ENCODE measurements at regions not wholly inside any gene's neighbourhood (a gene's known extent, or its start where the extent isn't known, plus 50 kb on each side); places are given as distances from the start of the nearest gene placed in this dataset.

DNA sequence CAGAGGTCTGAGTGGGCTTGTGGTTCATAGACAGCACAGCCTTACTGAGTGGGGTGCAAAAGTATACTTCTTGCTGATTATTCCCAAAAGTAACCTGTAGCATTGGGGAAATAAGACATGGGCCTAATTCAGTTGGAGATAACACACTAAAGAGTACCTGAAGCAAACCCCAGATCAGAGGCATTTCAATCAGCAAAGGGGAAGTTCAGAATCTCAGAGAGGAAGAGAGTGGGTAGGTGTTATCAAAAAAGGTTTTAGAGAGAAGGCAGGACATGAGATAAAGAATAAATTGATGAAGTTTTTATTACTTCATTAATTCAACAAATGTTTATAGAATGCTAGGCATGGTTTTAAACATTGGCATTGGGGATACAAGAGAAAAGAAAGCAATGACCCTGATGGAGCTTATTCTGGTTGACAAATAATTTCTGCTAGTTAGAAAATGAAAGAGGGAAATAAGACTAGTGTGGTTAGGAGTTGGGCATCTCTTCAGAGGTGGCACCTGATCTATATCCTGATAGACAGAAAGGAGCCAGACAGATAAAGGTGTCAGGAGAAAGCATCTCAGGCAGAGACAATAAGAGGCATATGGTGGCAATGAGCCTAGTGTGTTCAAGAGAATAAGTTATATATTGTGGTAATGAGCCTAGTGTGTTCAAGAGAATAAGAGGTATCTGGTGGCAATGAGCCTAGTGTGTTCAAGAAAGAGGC lies 153.8 kb upstream of the SETBP1 start:
- H3K9ac ChIP-seq (ENCODE audit: low read length): no peak overlapping the region
- no peaks in the 10 kb centered on the region for H3K9me2 ChIP-seq (ENCODE audit: insufficient read depth)
- H3K4me3 ChIP-seq (replicated peaks in 1 of 2; ENCODE audit: low read depth in 1 of 2, low read length in 2 of 2): no peak overlapping the region
- BruUV-seq (replicated peaks): no TSS peak
- no peak overlapping the region for H3K27ac ChIP-seq (ENCODE audit: low read depth, low read length)
- H3K9me3 ChIP-seq (ENCODE audit: control insufficient read depth in 1 of 2, insufficient read depth in 1 of 2, low read depth in 1 of 2, low read length in 2 of 2): peaks cover 20 to 40% of the 10 kb centered on the region in 2 experiments; a peak in 2 of 4 replicates
- CTCF ChIA-PET: no interaction called here
- H2AFZ ChIP-seq (ENCODE audit: low read depth, low read length, poor library complexity, severe bottlenecking): no peak overlapping the region
- intact Hi-C loops (cut with micrococcal nuclease): no loop called here
- TF ChIP-seq POLR2AphosphoS5 (IDR thresholded peaks at IDR 0.05; ENCODE audit: low read depth, low read length): no peak
- TF ChIP-seq EGR1 (IDR thresholded peaks at IDR 0.05; ENCODE audit: low read depth): no peak
- TF ChIP-seq, protein P1, sequence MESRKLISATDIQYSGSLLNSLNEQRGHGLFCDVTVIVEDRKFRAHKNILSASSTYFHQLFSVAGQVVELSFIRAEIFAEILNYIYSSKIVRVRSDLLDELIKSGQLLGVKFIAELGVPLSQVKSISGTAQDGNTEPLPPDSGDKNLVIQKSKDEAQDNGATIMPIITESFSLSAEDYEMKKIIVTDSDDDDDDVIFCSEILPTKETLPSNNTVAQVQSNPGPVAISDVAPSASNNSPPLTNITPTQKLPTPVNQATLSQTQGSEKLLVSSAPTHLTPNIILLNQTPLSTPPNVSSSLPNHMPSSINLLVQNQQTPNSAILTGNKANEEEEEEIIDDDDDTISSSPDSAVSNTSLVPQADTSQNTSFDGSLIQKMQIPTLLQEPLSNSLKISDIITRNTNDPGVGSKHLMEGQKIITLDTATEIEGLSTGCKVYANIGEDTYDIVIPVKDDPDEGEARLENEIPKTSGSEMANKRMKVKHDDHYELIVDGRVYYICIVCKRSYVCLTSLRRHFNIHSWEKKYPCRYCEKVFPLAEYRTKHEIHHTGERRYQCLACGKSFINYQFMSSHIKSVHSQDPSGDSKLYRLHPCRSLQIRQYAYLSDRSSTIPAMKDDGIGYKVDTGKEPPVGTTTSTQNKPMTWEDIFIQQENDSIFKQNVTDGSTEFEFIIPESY (IDR thresholded peaks at IDR 0.05; ENCODE audit: extremely low read depth, insufficient replicate concordance, low read length): no peak
- TF ChIP-seq, protein P2, sequence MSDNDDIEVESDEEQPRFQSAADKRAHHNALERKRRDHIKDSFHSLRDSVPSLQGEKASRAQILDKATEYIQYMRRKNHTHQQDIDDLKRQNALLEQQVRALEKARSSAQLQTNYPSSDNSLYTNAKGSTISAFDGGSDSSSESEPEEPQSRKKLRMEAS (IDR thresholded peaks at IDR 0.05): no peak
- TF ChIP-seq SIN3A (IDR thresholded peaks at IDR 0.05; ENCODE audit: low read depth): no peak
- TF ChIP-seq POLR2A (IDR thresholded peaks at IDR 0.05; ENCODE audit: borderline replicate concordance, extremely low read depth, insufficient read depth, insufficient read length): no peak
- TF ChIP-seq EZH2 (IDR thresholded peaks at IDR 0.05): no peak
- TF ChIP-seq TCF7L2 (IDR thresholded peaks at IDR 0.05; ENCODE audit: borderline replicate concordance, extremely low read depth, insufficient read depth, insufficient read length): no peak
- TF ChIP-seq, protein P3, sequence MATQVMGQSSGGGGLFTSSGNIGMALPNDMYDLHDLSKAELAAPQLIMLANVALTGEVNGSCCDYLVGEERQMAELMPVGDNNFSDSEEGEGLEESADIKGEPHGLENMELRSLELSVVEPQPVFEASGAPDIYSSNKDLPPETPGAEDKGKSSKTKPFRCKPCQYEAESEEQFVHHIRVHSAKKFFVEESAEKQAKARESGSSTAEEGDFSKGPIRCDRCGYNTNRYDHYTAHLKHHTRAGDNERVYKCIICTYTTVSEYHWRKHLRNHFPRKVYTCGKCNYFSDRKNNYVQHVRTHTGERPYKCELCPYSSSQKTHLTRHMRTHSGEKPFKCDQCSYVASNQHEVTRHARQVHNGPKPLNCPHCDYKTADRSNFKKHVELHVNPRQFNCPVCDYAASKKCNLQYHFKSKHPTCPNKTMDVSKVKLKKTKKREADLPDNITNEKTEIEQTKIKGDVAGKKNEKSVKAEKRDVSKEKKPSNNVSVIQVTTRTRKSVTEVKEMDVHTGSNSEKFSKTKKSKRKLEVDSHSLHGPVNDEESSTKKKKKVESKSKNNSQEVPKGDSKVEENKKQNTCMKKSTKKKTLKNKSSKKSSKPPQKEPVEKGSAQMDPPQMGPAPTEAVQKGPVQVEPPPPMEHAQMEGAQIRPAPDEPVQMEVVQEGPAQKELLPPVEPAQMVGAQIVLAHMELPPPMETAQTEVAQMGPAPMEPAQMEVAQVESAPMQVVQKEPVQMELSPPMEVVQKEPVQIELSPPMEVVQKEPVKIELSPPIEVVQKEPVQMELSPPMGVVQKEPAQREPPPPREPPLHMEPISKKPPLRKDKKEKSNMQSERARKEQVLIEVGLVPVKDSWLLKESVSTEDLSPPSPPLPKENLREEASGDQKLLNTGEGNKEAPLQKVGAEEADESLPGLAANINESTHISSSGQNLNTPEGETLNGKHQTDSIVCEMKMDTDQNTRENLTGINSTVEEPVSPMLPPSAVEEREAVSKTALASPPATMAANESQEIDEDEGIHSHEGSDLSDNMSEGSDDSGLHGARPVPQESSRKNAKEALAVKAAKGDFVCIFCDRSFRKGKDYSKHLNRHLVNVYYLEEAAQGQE (IDR thresholded peaks at IDR 0.05; ENCODE audit: low read depth): no peak
- TF ChIP-seq JUND (IDR thresholded peaks at IDR 0.05): no peak
- no peak for TF ChIP-seq EZH2phosphoT487 (IDR thresholded peaks at IDR 0.05; ENCODE audit: borderline replicate concordance)
- TF ChIP-seq ZNF274 (IDR thresholded peaks at IDR 0.05; ENCODE audit: low read depth, low read length): no peak
- TF ChIP-seq, protein P4, sequence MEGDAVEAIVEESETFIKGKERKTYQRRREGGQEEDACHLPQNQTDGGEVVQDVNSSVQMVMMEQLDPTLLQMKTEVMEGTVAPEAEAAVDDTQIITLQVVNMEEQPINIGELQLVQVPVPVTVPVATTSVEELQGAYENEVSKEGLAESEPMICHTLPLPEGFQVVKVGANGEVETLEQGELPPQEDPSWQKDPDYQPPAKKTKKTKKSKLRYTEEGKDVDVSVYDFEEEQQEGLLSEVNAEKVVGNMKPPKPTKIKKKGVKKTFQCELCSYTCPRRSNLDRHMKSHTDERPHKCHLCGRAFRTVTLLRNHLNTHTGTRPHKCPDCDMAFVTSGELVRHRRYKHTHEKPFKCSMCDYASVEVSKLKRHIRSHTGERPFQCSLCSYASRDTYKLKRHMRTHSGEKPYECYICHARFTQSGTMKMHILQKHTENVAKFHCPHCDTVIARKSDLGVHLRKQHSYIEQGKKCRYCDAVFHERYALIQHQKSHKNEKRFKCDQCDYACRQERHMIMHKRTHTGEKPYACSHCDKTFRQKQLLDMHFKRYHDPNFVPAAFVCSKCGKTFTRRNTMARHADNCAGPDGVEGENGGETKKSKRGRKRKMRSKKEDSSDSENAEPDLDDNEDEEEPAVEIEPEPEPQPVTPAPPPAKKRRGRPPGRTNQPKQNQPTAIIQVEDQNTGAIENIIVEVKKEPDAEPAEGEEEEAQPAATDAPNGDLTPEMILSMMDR (IDR thresholded peaks at IDR 0.05 in 2 of 3, conservative IDR thresholded peaks at IDR 0.05 in 1 of 3; ENCODE audit: borderline replicate concordance in 1 of 3, insufficient read depth in 1 of 3, low read depth in 2 of 3, low read length in 2 of 3): no peak
- POLR2A ChIA-PET: no interaction called here
- H3K4me2 ChIP-seq (ENCODE audit: low read length): no peak overlapping the region
- no peaks in the 10 kb centered on the region for H4K20me1 ChIP-seq (ENCODE audit: insufficient read depth)
- ATAC-seq (no peak), DNase-seq (ENCODE audit: low read depth, low spot score) (no peak)
- H3K79me2 ChIP-seq (ENCODE audit: insufficient read depth, low read length): no peaks in the 10 kb centered on the region
- no peaks in the 10 kb centered on the region for H3K27me3 ChIP-seq (ENCODE audit: insufficient read depth, low read length)
- RAD21 ChIA-PET (ENCODE audit: low non-redundant PET in 1 of 2, low total read pairs in 2 of 2, uncharacterized antibody in 2 of 2, unreplicated experiment in 2 of 2): no interaction called here
- H3K36me3 ChIP-seq (ENCODE audit: control insufficient read depth in 1 of 2, insufficient read depth in 2 of 2, low read length in 2 of 2): no peaks in the 10 kb centered on the region
- H3K4me1 ChIP-seq (ENCODE audit: control insufficient read depth in 1 of 2, insufficient read depth in 2 of 2, low read length in 2 of 2): no peaks in the 10 kb centered on the region

Measured in HCT116 (cell line).